K562 (cell line): ENCODE measurements at regions not wholly inside any gene's neighbourhood (a gene's known extent, or its start where the extent isn't known, plus 50 kb on each side); places are given as distances from the start of the nearest gene placed in this dataset.

Experiments
- GMEB1 ChIP-seq: fragments of 250-450 bp; sonication (Bioruptor Pico); IDR thresholded peaks from 2 replicates; pipeline ENCODE4 v1.4.0; 2020; ENCODE audit warnings: mild to moderate bottlenecking
- NBN ChIP-seq: fragments of 450-650 bp; IDR thresholded peaks from 2 replicates; pipeline ENCODE4 v1.6.1; 2016; ENCODE audit warnings: low read depth, mild to moderate bottlenecking
- PKNOX1 ChIP-seq: fragments of 450-650 bp; IDR thresholded peaks from 2 replicates; pipeline ENCODE4 v1.6.1; 2016
- SPI1 ChIP-seq: IDR thresholded peaks from 2 replicates; pipeline ENCODE4 v1.6.1; 2011; ENCODE audit warnings: low read depth, low read length, control low read depth, borderline replicate concordance
- TBP ChIP-seq: optimal IDR thresholded peaks from 2 replicates; pipeline ENCODE3; 2011; ENCODE audit warnings: low read depth, low read length, improper control_type of control experiment
- TCF15 ChIP-seq: fragments of 250-450 bp; sonication (Bioruptor Pico); IDR thresholded peaks from 2 replicates; pipeline ENCODE4 v1.8.0; 2022; ENCODE audit warnings: moderate library complexity, mild to moderate bottlenecking, inconsistent platforms
- THAP7 ChIP-seq: fragments of 250-450 bp; sonication (Bioruptor Pico); IDR thresholded peaks from 2 replicates; pipeline ENCODE4 v1.5.0; 2021
- YY1 ChIP-seq, 3 experiments: IDR thresholded peaks; 2 replicates each; pipeline ENCODE4 v1.6.1; 2011; ENCODE audit warnings: low read length in 2 of 3, mild to moderate bottlenecking in 2 of 3, moderate library complexity in 2 of 3, borderline replicate concordance in 1 of 3, control low read depth in 1 of 3, low read depth in 1 of 3; ENCODE audit not compliant: insufficient read depth in 3 of 3, insufficient replicate concordance in 2 of 3, control insufficient read depth in 1 of 3, insufficient read length in 1 of 3; ENCODE audit errors: extremely low read depth in 1 of 3
- ZBTB33 ChIP-seq: sonication (generic); formaldehyde crosslinking; IDR thresholded peaks from 2 replicates; pipeline ENCODE4 v1.8.1; 2023; ENCODE audit warnings: mild to moderate bottlenecking, missing genetic modification reagents

- TF ChIP-seq GMEB1: no peak
- TF ChIP-seq YY1 (IDR thresholded peaks at IDR 0.05; ENCODE audit: borderline replicate concordance in 1 of 3, control insufficient read depth in 1 of 3, extremely low read depth in 1 of 3, insufficient read depth in 3 of 3, insufficient read length in 1 of 3, insufficient replicate concordance in 2 of 3, low read depth in 1 of 3, low read length in 2 of 3): no peak
- no peak for TF ChIP-seq THAP7
- no peak for TF ChIP-seq ZBTB33 (CRISPR knock-in tag)
- no peak for TF ChIP-seq TBP
- peak; percentile 22; the same call in 1 of the 2 replicates for TF ChIP-seq PKNOX1
- TF ChIP-seq SPI1: peak; percentile 89
- TF ChIP-seq NBN: no peak
- no peak for TF ChIP-seq TCF15 (CRISPR knock-in tag)
These were observed 116.0 kb upstream of the KCNJ6 start (continued) for GRCh38 chr21:38032082-38032801.
